HG03045 (cell line): ENCODE measurements at regions not wholly inside any gene's neighbourhood (a gene's known extent, or its start where the extent isn't known, plus 50 kb on each side); places are given as distances from the start of the nearest gene placed in this dataset.
"Not testable (repeated sequence)": the region's sequence is repeated elsewhere in the genome, so short reads cannot be mapped to it uniquely, and the experiment has no call there.

Experiments
- ATAC-seq: cut with Tn5 transposase; IDR thresholded peaks from one replicate; pipeline ENCODE4 v1.9.1; 2021; ENCODE audit warnings: mild to moderate bottlenecking, moderate library complexity; ENCODE audit not compliant: unreplicated experiment

- ATAC-seq: no peak
Measured at GRCh38 chr7:153515359-153515758, 536.8 kb upstream of the DPP6 start.

- ATAC-seq: no peak
Measured at GRCh38 chr7:153518201-153518984, 533.8 kb upstream of the DPP6 start.

GRCh38 chr7:153521370-153521769 is 530.8 kb upstream of the DPP6 start:
- ATAC-seq: no peak

- no peak for ATAC-seq
Measured at GRCh38 chr7:153522261-153522660, 529.9 kb upstream of the DPP6 start.

GRCh38 chr7:153523320-153524015 is 528.7 kb upstream of the DPP6 start:
- no peak for ATAC-seq

- ATAC-seq: no peak
Measured at GRCh38 chr7:153524070-153524601, 528.1 kb upstream of the DPP6 start.

GRCh38 chr7:153529100-153529499 is 523.1 kb upstream of the DPP6 start:
- no peak for ATAC-seq

GRCh38 chr7:153529651-153530165 is 522.5 kb upstream of the DPP6 start:
- no peak for ATAC-seq

GRCh38 chr7:153530441-153530840 is 521.8 kb upstream of the DPP6 start:
- no peak for ATAC-seq

GRCh38 chr7:153532326-153532725 is 519.9 kb upstream of the DPP6 start:
- no peak for ATAC-seq

GRCh38 chr7:153537271-153537670 is 514.9 kb upstream of the DPP6 start:
- no peak for ATAC-seq

GRCh38 chr7:153541903-153542302 is 510.3 kb upstream of the DPP6 start:
- ATAC-seq: no peak

GRCh38 chr7:153543232-153543631 is 509.0 kb upstream of the DPP6 start:
- no peak for ATAC-seq

- no peak for ATAC-seq
Measured at GRCh38 chr7:153550173-153550572, 502.0 kb upstream of the DPP6 start.

- no peak for ATAC-seq
Measured at GRCh38 chr7:153564391-153564790, 487.8 kb upstream of the DPP6 start.

- ATAC-seq: no peak
Measured at GRCh38 chr7:153566324-153566723, 485.9 kb upstream of the DPP6 start.

- ATAC-seq: no peak
Measured at GRCh38 chr7:153567426-153567825, 484.8 kb upstream of the DPP6 start.

- ATAC-seq: not testable (repeated sequence)
Measured at GRCh38 chr7:153569520-153569919, 482.7 kb upstream of the DPP6 start.

GRCh38 chr7:153576096-153576495 is 476.1 kb upstream of the DPP6 start:
- ATAC-seq: no peak

GRCh38 chr7:153581419-153581818 is 470.8 kb upstream of the DPP6 start:
- no peak for ATAC-seq

- no peak for ATAC-seq
Measured at GRCh38 chr7:153584132-153584531, 468.1 kb upstream of the DPP6 start.

- ATAC-seq: no peak
Measured at GRCh38 chr7:153588586-153588985, 463.6 kb upstream of the DPP6 start.
